ENCODE measurements at regions not wholly inside any gene's neighbourhood (a gene's known extent, or its start where the extent isn't known, plus 50 kb on each side); places are given as distances from the start of the nearest gene placed in this dataset.

DNA sequence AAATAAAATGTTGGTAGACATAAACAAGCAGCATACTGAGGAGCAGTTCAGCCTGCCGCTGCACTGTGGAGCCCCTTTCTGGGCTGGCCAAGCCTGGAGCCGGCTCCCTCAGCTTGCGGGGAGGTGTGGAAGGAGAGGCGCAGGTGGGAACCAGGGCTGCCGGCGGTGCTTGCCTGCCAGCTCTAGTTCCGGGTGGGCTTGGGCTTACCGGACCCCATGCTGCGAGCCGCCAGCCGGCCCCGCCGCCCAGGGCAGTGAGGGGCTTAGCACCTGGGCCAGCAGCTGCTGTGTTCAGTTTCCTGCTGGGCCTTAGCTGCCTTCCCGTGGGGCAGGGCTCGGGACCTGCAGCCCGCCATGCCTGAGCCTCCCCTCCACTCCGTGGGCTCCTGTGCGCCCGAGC, 672.9 kb upstream of the POM121L12 start:
- TF ChIP-seq CTCF (IDR thresholded peaks at IDR 0.05) (no peak), POLR2A (IDR thresholded peaks at IDR 0.05) (no peak)
- no peaks in the 10 kb centered on the region for H3K4me1 ChIP-seq
- WGBS, 2 donors = 83 to 86% methylated on average over 7 to 10 of the region's 19 CpGs
- H3K9me3 ChIP-seq = no peaks in the 10 kb centered on the region
- H3K36me3 ChIP-seq (replicated peaks in 1 of 2; ENCODE audit: insufficient read depth in 1 of 2, low read depth in 2 of 2) = no peaks in the 10 kb centered on the region
- DNase-seq (no peak), ATAC-seq (no peak)
- H3K4me3 ChIP-seq = no peak overlapping the region
- no peak overlapping the region for H3K27ac ChIP-seq
- intact Hi-C loops (cut with DNase I) = no loop called here
- no peaks in the 10 kb centered on the region for H3K27me3 ChIP-seq

DNA sequence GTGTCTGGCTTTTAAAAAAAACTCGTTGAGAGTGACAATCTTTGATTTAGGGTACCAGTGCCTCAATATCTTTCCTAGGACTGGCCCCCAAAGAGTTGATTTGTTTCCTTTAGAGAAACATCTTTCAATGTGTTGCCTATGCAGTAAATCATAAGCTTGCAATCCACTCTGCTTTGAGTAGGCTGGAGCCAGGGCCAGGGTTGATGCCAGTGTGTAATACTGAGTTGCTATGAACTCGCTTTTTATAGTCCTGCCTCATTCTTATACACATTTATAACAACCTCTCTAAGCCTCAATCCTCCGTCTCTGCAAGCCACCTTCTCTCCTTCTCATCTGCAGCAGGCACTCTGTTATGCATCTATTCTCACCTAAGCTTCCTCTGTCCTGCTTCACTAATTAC, 674.9 kb upstream of the POM121L12 start:
- 40 to 47% methylated on average over 3 of the region's 3 CpGs for whole genome bisulfite sequencing, 2 donors
- TF ChIP-seq CTCF (IDR thresholded peaks at IDR 0.05) = no peak
- no peak for TF ChIP-seq POLR2A (IDR thresholded peaks at IDR 0.05)
- no peaks in the 10 kb centered on the region for H3K9me3 ChIP-seq
- intact Hi-C loops (cut with DNase I) = no loop called here
- ATAC-seq (no peak), DNase-seq (no peak)
- H3K36me3 ChIP-seq (replicated peaks in 1 of 2; ENCODE audit: insufficient read depth in 1 of 2, low read depth in 2 of 2) = no peaks in the 10 kb centered on the region
- H3K4me3 ChIP-seq = no peak overlapping the region
- H3K27me3 ChIP-seq = no peaks in the 10 kb centered on the region
- no peaks in the 10 kb centered on the region for H3K4me1 ChIP-seq
- H3K27ac ChIP-seq = no peak overlapping the region

- no peak overlapping the region for H3K4me3 ChIP-seq
- no peaks in the 10 kb centered on the region for H3K27me3 ChIP-seq
- DNase-seq (no peak), ATAC-seq (no peak)
- no peaks in the 10 kb centered on the region for H3K9me3 ChIP-seq
- 44 to 50% methylated on average over 3 of the region's 3 CpGs for WGBS, 2 donors
- H3K27ac ChIP-seq = no peak overlapping the region
- no peaks in the 10 kb centered on the region for H3K4me1 ChIP-seq
- no peak for TF ChIP-seq CTCF (IDR thresholded peaks at IDR 0.05)
- no peak for TF ChIP-seq POLR2A (IDR thresholded peaks at IDR 0.05)
- H3K36me3 ChIP-seq (replicated peaks in 1 of 2; ENCODE audit: insufficient read depth in 1 of 2, low read depth in 2 of 2) = no peaks in the 10 kb centered on the region
- intact Hi-C loops (cut with DNase I) = no loop called here
Observed at GRCh38 chr7:52355053-52355452, 680.4 kb upstream of the POM121L12 start.

DNA sequence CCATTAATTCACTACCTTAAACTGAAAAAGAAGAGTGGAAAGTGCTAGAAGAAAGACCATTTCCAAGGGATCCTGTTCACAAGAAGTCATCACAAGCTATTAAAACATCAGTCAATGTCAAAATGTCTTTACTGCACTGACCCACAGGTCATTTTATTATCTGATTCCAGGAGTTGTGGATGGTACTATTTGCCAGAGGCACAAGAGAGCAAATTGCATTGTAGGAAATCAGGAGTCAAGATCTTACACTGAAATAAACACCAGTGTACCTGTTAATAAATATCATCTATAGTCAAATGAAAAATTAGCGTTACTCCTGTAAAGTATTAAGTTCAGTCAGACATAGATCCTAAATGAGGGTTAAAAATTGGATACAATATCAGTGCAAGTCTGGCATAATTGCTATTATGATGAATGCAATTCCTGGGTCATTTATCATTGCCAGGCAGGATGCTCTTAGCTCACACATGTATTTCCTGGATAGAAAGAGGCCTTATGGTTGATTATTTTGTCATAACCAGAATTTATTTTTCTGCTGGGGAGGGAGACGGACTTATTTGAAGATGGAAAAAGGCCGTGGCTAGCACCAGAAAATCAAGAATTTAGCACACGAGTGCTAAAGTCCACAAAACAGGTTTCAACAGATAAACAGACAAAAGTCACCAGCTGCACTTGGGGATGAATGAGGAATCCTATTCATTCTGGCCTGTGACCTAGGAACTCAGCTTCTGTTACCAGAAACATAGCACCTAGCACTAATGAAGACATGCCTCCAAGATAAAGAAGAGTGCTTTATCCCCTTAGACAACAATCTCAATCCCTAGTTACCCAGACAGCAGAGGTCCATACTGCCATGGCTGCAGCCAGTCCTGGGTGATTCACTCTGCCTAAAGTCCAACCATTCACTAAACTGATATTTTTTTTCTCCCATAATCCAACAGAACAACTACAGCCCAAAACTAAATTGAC, 683.1 kb upstream of the POM121L12 start:
- no peak for TF ChIP-seq POLR2A (IDR thresholded peaks at IDR 0.05)
- TF ChIP-seq CTCF (IDR thresholded peaks at IDR 0.05) = no peak
- no peaks in the 10 kb centered on the region for H3K9me3 ChIP-seq
- ATAC-seq = no peak
- H3K36me3 ChIP-seq (replicated peaks in 1 of 2; ENCODE audit: insufficient read depth in 1 of 2, low read depth in 2 of 2) = no peaks in the 10 kb centered on the region
- intact Hi-C loops (cut with DNase I) = no loop called here
- no peaks in the 10 kb centered on the region for H3K4me1 ChIP-seq
- DNase-seq = no peak
- no peak overlapping the region for H3K4me3 ChIP-seq
- H3K27me3 ChIP-seq = no peaks in the 10 kb centered on the region
- 21 to 23% methylated on average over 4 of the region's 4 CpGs for WGBS, 2 donors
- no peak overlapping the region for H3K27ac ChIP-seq

DNA sequence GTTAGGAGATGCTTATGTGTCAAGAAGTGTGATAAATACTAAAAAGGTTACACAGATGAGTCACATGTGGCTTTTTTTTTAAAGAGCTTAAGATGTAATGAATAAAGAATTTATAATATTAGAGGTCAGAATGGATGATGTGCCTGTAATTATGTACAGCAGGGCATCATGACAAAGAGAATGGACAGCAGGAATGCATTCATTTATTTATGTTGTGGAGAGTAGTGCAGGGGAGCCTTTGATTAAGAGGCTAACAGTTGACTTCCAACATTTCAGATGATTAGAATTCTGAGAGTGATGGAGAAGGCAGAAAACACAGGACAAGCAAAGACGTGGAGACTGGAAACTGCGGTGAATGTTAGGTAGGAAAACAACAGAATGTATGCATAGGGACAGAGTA, 691.4 kb upstream of the POM121L12 start:
- WGBS, 2 donors = 50 to 52% methylated on average over 2 of the region's 2 CpGs
- no peak overlapping the region for H3K27ac ChIP-seq
- H3K4me1 ChIP-seq = no peaks in the 10 kb centered on the region
- DNase-seq (no peak), ATAC-seq (no peak)
- no peaks in the 10 kb centered on the region for H3K36me3 ChIP-seq (replicated peaks in 1 of 2; ENCODE audit: insufficient read depth in 1 of 2, low read depth in 2 of 2)
- intact Hi-C loops (cut with DNase I) = no loop called here
- H3K9me3 ChIP-seq = no peaks in the 10 kb centered on the region
- no peaks in the 10 kb centered on the region for H3K27me3 ChIP-seq
- no peak overlapping the region for H3K4me3 ChIP-seq
- TF ChIP-seq POLR2A (IDR thresholded peaks at IDR 0.05) (no peak), CTCF (IDR thresholded peaks at IDR 0.05) (no peak)

Data from body of pancreas (tissue), 4 donors.